PC-9 (cell line): ENCODE measurements at regions not wholly inside any gene's neighbourhood (a gene's known extent, or its start where the extent isn't known, plus 50 kb on each side); places are given as distances from the start of the nearest gene placed in this dataset.

Experiments
- CTCF ChIP-seq: fragments of 200-600 bp; sonication (generic); conservative IDR thresholded peaks from 2 replicates; pipeline ENCODE4 v1.6.1; 2017; ENCODE audit warnings: mixed run types, antibody characterized with exemption, mild to moderate bottlenecking, moderate library complexity
- EZH2 ChIP-seq: fragments of 200-600 bp; sonication (generic); IDR thresholded peaks from 2 replicates; pipeline ENCODE4 v1.8.0; 2017; ENCODE audit warnings: antibody characterized with exemption, low read depth

GRCh38 chr10:57336865-57337264 lies 930.8 kb downstream of the IPMK start:
- TF ChIP-seq CTCF (no peak), EZH2 (no peak)
